T-helper 1 cell (primary cell): ENCODE measurements at regions not wholly inside any gene's neighbourhood (a gene's known extent, or its start where the extent isn't known, plus 50 kb on each side); places are given as distances from the start of the nearest gene placed in this dataset.

Experiments
- DNase-seq, 5 donors: peaks; one replicate each; pipeline ENCODE4 v3.0.0-alpha.2; 2012 to 2020

DNA sequence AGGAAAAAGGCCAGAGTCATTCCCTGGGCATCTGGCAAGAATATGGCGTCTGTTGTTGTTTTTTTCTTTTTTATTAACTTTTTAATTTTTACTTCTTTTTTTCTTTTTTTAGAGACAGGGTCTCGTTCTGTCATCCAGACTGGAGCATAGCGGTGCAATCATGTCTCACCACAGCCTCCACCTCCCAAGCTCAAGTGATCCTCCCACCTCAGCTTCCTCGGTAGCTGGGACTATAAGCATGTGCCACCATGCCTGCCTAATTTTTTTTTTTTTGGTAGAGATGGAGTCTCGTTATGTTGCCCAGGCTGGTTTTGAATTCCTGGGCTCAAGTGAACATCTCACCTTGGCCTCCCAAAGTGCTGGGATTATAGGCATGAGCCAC lies 54.0 kb upstream of the PRDM11 start:
- no peak for DNase-seq

DNA sequence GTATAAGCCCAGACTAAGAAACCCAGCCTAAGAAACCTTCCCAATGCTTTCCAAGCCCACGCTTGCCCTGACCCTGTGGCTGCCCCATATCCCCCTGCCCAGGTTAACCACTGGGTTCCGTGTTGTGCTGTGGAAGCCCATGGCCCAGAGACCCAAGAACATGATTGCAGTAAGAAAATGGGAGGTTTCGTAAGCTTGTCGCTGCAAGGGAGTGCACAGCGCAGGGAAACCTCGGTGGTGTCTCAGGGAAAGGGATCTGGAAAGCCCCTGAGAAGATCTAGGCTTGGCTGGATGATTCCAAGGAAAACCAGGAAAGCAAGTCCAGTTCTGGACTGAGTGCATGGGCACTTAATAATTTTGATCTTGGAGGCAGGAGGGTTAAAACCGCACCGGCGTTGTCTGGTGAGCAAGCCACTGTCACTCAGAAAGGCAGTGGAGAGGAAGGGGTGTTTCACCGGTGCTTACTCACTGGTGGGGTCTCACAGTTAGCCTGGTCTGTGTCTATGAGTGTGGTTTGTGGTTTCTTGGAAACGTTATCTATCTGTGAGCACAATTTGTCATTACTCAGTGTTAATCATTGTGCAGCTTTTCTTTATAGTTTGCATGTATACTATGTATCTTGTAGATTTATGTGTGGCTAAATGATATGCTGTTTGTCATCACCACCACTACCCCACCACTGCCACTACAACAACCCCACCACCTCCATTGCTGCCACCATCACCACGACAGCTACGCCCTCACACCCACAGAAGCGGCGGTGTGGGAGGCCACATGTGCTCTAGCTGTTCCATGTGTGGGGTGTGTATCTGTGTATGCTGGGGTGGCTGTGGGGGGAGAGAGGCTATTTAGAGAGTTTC lies 53.3 kb upstream of the PRDM11 start:
- no peak for DNase-seq

DNA sequence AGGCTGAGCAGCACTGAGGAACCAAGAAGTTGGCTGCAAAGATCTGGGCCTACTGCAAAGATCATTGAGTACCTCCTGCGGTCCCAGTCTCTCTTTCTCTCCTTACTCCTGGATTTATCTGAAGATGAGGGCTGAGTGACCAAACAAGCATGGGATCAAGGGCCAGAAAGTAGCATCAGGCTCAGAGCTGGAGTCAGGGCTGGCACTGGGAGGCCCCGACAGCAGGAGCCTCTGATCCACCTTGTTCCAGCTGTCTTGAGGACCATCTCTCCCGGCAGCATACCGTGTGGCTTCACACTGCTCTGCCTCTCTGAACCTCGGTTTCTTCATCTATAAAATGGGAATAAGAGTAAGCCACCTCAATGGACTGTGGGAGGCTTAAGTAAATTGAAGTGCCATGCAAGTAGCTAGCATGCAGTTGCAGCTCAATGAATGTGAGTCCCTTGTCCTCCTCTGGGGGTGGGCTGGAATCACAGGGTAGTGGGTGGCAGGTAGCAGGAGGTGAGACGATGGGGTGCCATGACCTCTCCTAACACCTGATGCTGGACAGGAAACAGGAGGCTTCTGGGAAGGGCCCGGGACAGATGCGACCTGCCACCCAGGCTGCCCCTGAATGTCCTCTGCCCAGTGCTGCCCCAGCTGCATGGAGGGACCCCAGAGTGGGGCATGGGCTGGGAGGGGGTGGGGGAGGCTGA lies 52.5 kb upstream of the PRDM11 start:
- no peak for DNase-seq

DNA sequence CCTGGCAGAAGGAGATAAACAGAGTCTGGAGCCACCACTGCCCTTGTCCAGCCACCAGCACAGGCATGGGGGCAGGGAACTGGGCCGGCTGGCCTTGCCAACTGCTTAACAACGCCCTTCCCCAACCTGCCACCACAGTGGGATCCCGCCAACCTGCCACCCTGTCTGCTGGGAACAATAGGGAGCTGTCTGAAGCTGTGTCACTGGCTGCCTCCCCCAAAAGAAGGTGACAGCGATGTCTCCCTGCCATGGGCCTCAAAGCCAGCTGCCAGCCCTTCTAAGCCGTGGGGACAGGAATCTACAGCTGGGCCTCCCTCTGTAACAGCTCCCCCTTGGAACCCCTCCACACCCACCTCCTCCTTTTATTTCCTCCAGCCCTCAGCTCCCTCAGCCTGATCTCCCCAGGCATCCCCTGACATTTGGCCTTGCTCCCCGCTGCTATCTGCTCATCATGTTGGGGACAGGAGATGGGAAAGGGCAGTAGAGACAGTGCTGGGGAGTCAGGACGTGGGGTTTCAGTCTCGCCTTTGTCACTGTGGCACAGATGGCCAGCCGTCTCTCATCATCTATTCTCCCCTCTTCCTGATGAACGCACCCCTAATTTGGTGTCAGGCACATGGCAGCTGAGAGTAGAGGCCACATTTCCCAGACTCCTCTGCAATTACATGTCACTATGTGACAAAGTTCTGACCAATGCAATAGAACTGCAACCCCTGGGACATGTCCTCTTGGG lies 51.3 kb upstream of the PRDM11 start:
- no peak for DNase-seq

DNA sequence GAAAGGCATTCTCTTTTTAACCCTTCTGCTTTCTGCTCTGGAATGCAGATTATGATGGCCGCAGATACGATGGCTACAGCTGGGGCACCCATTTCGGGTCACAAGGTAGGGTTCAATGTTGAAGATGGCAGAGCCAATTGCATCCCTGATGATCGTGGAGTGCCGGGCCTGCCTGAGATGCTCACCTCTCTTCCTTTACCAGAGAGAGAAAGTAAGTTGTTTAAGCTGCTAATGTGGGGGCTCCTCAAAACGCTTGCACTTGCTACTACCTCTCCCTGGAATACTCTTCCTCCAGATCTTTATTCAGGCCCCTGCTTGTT lies 50.8 kb upstream of the PRDM11 start:
- DNase-seq, result no peak

DNA sequence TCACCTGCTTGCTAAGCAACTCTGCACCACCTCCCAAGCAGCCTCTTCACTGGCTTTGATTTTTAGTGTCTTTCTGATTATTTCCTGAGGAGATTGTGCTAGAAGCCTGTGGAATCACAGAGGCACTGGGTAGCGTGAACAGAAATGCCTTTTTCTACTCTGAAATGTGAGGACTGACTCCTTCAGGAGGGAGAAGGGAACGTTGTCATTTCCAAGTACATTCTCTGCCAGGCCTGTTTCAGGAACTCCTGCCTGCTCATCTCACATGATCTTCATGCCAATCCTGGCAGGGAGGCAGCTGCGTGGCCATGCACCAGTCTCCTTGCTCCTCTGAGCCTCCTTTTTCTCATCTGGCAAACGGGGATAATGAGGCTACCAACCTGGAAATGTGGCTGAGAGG lies 49.8 kb upstream of the PRDM11 start:
- DNase-seq, result no peak
